Endodermal cell (in vitro differentiated cells): ENCODE measurements at regions not wholly inside any gene's neighbourhood (a gene's known extent, or its start where the extent isn't known, plus 50 kb on each side); places are given as distances from the start of the nearest gene placed in this dataset.

ENCODE experiments used
- DNase-seq: peaks from one replicate; pipeline ENCODE4 v3.0.0-alpha.2; 2017
- H3K27ac ChIP-seq: 2 replicates; pipeline ENCODE4 v1.5.1; 2013; ENCODE audit warnings: mild to moderate bottlenecking, low read depth, low read length, moderate library complexity
- H3K27me3 ChIP-seq: 2 replicates; pipeline ENCODE4 v1.6.1; 2013; ENCODE audit warnings: mild to moderate bottlenecking, low read length, moderate library complexity; ENCODE audit not compliant: insufficient read depth, control insufficient read depth, poor library complexity, severe bottlenecking
- H3K36me3 ChIP-seq: 2 replicates; pipeline ENCODE4 v1.7.0; 2013; ENCODE audit warnings: mild to moderate bottlenecking, low read length, moderate library complexity; ENCODE audit not compliant: control insufficient read depth, insufficient read depth
- H3K4me1 ChIP-seq: one replicate; pipeline ENCODE4 v1.7.0; 2013; ENCODE audit warnings: low read length; ENCODE audit not compliant: control insufficient read depth, insufficient read depth
- H3K4me3 ChIP-seq: 2 replicates; pipeline ENCODE4 v1.5.1; 2013; ENCODE audit warnings: mild to moderate bottlenecking, low read length, moderate library complexity
- H3K9ac ChIP-seq: 2 replicates; pipeline ENCODE4 v1.6.1; 2013; ENCODE audit warnings: mild to moderate bottlenecking, low read length, moderate library complexity; ENCODE audit not compliant: poor library complexity, severe bottlenecking; ENCODE audit errors: extremely low read depth
- H3K9me3 ChIP-seq: 2 replicates; pipeline ENCODE4 v1.6.1; 2013; ENCODE audit warnings: mild to moderate bottlenecking, low read length, moderate library complexity; ENCODE audit not compliant: control insufficient read depth
- H3K27ac Mint-ChIP-seq: 2 replicates; pipeline ENCODE4 v1.8.0; 2020; ENCODE audit warnings: mixed read lengths
- H3K27me3 Mint-ChIP-seq: 2 replicates; pipeline ENCODE4 v1.8.0; 2021; ENCODE audit warnings: mild to moderate bottlenecking, mixed read lengths; ENCODE audit not compliant: insufficient read depth
- H3K36me3 Mint-ChIP-seq: 2 replicates; pipeline ENCODE4 v1.8.0; 2020; ENCODE audit warnings: low read depth, mixed read lengths
- H3K4me1 Mint-ChIP-seq: 2 replicates; pipeline ENCODE4 v1.8.0; 2020; ENCODE audit warnings: mixed read lengths
- H3K4me3 Mint-ChIP-seq: 2 replicates; pipeline ENCODE4 v1.8.0; 2020; ENCODE audit warnings: mild to moderate bottlenecking, moderate library complexity, mixed read lengths
- H3K9me3 Mint-ChIP-seq: 2 replicates; pipeline ENCODE4 v1.8.0; 2020; ENCODE audit warnings: mild to moderate bottlenecking, mixed read lengths
- WGBS, 2 experiments: methylation state at CpG; one replicate each; pipeline versions ENCODE4 v1.1.5 to v1.1.7; 2013; ENCODE audit warnings: missing lambda C conversion rate in 2 of 2, mixed read lengths in 1 of 2; ENCODE audit not compliant: insufficient coverage in 1 of 2, insufficient read length in 1 of 2; 5-methylcytosine and 5-hydroxymethylcytosine counted together
- TF ChIP-seq, protein P1 (sequence below): fragments of 200-600 bp; sonication (generic); conservative IDR thresholded peaks from 2 replicates; pipeline ENCODE4 v1.5.0; 2021; ENCODE audit warnings: antibody characterized with exemption, mild to moderate bottlenecking

DNA sequence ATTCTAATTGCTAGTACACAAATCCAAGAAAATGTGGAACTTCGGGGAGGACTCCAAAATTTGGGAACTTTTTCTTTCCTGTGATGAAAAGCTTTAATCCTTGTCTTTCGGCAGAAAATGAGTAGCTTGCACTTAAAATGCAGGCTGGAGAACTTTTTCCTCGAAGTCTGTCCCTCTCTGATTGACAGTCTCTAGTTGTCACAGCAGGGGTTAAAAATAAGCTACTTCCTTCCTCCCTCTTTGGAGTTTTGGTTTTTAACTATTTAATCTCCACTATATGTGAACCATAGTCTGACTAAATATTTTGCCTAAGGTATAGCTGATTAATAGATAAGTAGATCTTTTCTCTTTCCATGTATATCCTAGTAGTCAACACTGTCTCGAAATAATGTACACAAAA lies 66.8 kb upstream of the MBOAT1 start:
- H3K9me3 ChIP-seq, result peaks cover 15% of the 10 kb centered on the region
- TF ChIP-seq, protein P1, sequence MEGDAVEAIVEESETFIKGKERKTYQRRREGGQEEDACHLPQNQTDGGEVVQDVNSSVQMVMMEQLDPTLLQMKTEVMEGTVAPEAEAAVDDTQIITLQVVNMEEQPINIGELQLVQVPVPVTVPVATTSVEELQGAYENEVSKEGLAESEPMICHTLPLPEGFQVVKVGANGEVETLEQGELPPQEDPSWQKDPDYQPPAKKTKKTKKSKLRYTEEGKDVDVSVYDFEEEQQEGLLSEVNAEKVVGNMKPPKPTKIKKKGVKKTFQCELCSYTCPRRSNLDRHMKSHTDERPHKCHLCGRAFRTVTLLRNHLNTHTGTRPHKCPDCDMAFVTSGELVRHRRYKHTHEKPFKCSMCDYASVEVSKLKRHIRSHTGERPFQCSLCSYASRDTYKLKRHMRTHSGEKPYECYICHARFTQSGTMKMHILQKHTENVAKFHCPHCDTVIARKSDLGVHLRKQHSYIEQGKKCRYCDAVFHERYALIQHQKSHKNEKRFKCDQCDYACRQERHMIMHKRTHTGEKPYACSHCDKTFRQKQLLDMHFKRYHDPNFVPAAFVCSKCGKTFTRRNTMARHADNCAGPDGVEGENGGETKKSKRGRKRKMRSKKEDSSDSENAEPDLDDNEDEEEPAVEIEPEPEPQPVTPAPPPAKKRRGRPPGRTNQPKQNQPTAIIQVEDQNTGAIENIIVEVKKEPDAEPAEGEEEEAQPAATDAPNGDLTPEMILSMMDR, result no peak

GRCh38 chr6:20279608-20280287 lies 67.5 kb upstream of the MBOAT1 start:
- H3K9ac ChIP-seq, result peak overlapping the region; percentile 17
- peak; percentile 22 for DNase-seq
- no peaks in the 10 kb centered on the region for H3K4me1 ChIP-seq
- H3K27ac Mint-ChIP-seq, result peak overlapping the region; percentile 69
- H3K27ac ChIP-seq, result no peak overlapping the region
- no peak overlapping the region for H3K4me3 Mint-ChIP-seq
- peaks cover 40% of the 10 kb centered on the region for H3K9me3 Mint-ChIP-seq
- H3K36me3 Mint-ChIP-seq, result peaks cover 8% of the 10 kb centered on the region
- TF ChIP-seq, protein P1, result no peak
- H3K4me3 ChIP-seq, result no peak overlapping the region
- peaks cover 21% of the 10 kb centered on the region for H3K9me3 ChIP-seq
- no peaks in the 10 kb centered on the region for H3K27me3 ChIP-seq
- 62 to 79% methylated on average over 4 to 5 of the region's 5 CpGs for WGBS, 2 experiments
- H3K36me3 ChIP-seq, result no peaks in the 10 kb centered on the region
- H3K4me1 Mint-ChIP-seq, result peaks cover 32% of the 10 kb centered on the region
- no peaks in the 10 kb centered on the region for H3K27me3 Mint-ChIP-seq

More for the DNA sequence above, 66.8 kb upstream of the MBOAT1 start:
- Histone ChIP-seq H3K9ac (no peak overlapping the region), H3K4me1 (no peaks in the 10 kb centered on the region), H3K4me3 (no peak overlapping the region), H3K36me3 (no peaks in the 10 kb centered on the region), H3K27me3 (no peaks in the 10 kb centered on the region), H3K27ac (no peak overlapping the region)
- peaks cover 8% of the 10 kb centered on the region for H3K36me3 Mint-ChIP-seq
- WGBS, 2 experiments, result 66 to 72% methylated on average over 3 to 4 of the region's 4 CpGs
- no peak for DNase-seq
- peaks cover 35% of the 10 kb centered on the region for H3K4me1 Mint-ChIP-seq
- H3K27me3 Mint-ChIP-seq, result no peaks in the 10 kb centered on the region
- peaks cover 33% of the 10 kb centered on the region for H3K9me3 Mint-ChIP-seq
- no peak overlapping the region for H3K27ac Mint-ChIP-seq
- H3K4me3 Mint-ChIP-seq, result no peak overlapping the region

DNA sequence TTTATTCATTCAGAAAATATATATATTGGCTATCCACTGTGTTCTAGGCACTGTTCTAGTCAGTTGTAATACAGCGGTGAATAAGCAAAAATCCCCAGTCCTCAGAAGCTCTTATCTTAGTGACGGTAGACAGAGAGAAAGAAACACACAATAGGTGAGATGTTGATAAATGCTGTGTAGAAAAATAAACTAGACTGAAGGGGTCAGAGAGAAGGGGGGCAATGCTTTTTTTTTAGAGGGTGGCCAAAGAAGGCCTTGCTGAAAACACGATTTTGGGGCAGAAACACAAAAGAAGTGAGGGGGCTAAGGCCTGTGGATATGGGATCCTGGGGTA lies 68.0 kb upstream of the MBOAT1 start:
- Histone ChIP-seq H3K4me3 (no peak overlapping the region), H3K27me3 (no peaks in the 10 kb centered on the region), H3K27ac (no peak overlapping the region), H3K9ac (peak overlapping the region; percentile 17), H3K4me1 (no peaks in the 10 kb centered on the region), H3K9me3 (peaks cover 23% of the 10 kb centered on the region), H3K36me3 (no peaks in the 10 kb centered on the region)
- DNase-seq, result no peak
- WGBS, 2 experiments, result 71 to 77% methylated on average over 3 of the region's 3 CpGs
- Mint-ChIP-seq H3K4me1 (peaks cover 32% of the 10 kb centered on the region), H3K27ac (peak overlapping the region; percentile 69), H3K9me3 (peaks cover 42% of the 10 kb centered on the region), H3K4me3 (no peak overlapping the region), H3K27me3 (no peaks in the 10 kb centered on the region), H3K36me3 (peaks cover 8% of the 10 kb centered on the region)
- TF ChIP-seq, protein P1, result no peak
